T-helper 22 cell (primary cell): ENCODE measurements at regions not wholly inside any gene's neighbourhood (a gene's known extent, or its start where the extent isn't known, plus 50 kb on each side); places are given as distances from the start of the nearest gene placed in this dataset.
"Not testable (repeated sequence)": the region's sequence is repeated elsewhere in the genome, so short reads cannot be mapped to it uniquely, and the experiment has no call there.

Experiments used
- DNase-seq: peaks from one replicate; pipeline ENCODE4 v3.0.0-alpha.2; 2020; ENCODE audit warnings: low read depth

DNA sequence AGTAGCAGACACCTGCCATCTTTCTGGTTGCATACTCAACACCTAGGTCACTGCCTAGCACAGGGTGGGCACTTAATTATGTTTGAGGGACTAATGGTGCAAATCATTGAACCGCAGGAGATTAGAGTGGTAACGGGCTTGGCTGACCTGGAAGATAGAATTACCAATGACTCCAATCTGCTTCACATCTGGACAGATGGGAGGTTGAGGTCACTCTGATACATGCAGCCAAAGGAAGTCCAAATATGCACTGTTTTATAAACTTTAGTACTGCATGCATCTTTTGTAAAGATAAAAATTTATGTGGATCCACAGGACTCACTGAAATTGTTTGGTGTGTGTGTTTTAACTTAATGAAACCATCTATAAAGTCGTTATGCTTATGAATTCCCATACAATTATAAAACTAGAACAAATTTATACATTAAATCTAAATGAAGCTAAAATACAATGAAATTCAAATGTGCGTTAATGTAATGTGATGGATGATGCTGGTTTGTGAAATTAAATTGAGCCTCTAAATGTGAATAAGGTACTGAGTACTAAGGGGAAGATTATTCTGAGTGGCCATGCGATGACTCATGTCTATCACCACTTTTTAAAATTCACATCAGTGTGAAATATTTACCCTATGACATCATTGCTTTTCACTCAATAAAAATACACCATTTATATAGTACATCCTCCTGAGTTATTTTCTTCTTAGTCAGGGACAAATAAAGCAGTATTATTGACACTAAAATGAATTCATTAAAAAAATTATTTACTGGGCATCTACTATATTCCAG is 224.7 kb upstream of the FAM78B start:
- no peak for DNase-seq

DNA sequence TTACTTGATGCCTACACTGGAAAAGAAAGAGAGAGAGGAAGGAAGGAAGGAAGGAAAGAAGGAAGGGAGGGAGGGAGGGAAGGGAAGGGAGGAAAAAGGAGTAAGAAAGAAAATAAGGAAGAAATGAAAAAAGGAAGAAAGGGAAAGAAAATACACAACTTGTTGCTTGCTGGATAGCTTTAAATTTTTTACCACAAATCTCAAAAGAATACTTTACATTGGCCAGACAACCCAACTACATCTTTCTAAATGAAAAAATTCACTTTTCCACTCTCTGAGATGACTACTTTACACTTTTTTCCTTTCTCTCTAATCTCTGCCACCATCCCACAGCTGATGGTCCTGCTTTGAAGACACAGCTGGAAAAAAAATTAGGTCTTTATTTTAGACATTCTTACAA is 228.9 kb upstream of the FAM78B start:
- DNase-seq: no peak

DNA sequence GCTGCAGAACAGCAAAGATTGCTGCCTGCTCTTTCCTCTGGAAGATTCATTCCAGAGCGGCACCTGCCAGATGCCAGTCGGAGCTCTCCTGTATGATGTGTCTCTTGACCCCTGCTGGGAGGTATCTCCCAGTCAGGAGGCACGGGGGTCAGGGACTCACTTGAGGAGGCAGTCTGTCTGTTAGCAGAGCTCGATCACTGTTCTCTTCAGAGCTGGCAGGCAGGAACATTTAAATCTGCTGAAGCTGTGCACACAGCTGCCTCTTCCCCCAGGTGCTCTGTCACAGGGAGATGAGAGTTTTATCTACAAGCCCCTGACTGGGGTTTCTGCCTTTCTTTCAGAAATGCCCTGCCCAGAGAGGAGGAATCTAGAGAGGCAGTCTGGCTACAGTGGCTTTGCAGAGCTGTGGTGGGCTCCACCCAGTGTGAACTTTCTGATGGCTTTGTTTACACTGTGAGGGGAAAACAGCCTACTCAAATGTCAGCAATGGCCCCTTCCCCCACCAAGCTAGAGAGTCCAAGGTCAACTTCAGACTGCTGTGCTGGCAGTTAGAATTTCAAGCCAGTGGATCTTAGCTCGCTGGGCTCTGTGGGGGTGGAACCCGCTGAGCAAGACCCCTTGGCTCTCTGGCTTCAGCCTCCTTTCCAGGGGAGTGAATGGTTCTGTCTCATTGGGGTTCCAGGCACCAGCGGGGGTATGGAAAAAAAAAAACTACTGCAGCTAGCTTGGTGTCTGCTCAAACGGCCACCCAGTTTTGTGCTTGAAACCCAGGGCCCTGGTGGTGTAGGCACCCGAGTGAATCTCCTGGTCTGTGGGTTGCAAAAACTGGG is 242.7 kb upstream of the FAM78B start:
- not testable (repeated sequence) for DNase-seq

DNA sequence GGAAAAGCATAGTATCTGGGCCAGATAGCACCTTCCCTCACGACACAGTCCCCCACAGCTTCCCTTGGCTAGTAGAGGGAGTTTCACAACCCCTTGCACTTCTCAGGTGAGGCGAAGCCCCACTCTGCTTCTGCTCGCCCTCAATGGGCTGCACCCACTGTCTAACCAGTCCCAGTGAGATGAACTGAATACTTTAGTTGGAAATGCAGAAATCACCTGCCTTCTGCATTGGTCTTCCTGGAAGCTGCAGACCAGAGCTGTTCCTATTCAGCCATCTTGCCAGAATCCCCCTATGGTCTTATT is 243.2 kb upstream of the FAM78B start:
- no peak for DNase-seq

DNA sequence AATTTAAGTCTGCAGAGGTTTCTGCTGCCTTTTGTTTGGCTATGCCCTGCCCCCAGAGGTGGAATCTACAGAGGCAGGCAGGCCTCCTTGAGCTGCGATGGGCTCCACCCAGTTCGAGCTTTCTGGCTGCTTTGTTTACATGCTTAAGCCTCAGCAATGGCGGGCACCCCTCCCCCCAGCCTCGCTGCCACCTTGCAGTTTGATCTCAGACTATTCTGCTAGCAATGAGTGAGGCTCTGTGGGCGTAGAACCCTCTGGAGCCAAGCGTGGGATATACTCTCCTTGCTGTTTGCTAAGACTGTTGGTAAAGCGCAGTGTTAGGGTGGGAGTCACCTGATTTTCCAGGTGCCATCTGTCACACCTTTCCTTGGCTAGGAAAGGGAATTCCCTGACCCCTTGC is 250.0 kb upstream of the FAM78B start:
- DNase-seq: not testable (repeated sequence)

DNA sequence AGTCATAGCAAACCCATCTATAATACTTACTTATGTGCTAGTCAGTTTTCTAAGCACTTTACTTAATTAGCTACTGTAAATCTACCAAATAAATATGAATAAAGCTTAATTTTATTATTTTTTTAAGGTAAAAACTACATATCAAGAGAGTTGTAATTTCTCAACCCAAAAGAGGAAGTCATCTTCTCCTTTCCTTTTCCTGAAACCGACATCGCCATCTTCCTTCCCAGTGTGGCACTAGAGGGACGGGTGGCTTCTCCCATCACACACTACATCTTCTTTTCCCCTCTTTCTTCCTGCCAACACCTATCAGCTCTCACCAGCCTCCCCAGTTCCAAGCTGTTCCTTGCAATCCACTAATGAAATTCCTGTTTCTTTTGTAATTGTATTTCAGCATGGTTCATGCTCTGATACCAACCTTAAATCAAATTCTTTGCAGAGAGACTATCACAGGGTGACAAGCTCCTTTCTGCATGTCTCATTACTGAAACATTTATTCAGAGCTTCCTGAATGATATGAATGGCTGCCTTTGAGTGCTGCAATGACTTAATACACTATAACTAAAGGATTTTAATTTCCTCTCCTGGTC is 251.6 kb upstream of the FAM78B start:
- DNase-seq: no peak

DNA sequence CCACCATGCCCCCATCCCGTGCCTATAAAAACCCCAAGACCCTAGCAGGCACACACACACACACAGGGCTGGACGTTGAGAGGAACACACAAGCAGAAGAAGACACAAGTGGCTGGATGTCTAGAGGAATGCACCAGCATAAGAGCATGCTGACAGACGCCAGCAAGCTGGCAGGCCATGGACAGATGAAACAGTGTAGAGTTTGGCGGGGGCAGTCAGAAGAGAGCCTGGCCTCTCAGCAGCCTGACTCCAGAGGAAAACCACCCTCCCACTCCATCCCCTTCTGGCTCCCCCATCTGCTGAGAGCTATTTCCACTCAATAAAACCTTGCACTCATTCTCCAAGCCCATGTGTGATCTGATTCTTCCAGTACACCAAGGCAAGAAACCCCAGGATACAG is 255.8 kb upstream of the FAM78B start:
- DNase-seq: not testable (repeated sequence)

DNA sequence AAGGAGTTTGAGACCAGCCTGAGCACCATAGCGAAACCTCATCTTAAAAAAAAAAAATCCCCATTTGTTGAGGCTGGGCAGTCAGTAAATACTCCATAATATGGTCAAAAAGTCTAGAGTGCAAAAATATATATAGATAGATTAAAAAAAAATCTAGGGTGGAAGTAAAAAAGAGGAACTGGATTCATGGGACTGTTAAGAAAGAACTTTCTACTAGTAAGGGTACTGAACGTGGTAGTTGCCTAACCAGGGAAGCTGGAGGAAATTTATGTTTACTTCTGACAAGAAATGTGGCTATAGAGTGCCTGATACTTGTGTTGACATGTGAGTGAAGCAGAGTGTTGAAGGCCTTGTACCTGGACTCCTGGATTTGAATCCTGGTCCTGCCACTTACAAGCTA is 265.9 kb upstream of the FAM78B start:
- no peak for DNase-seq

DNA sequence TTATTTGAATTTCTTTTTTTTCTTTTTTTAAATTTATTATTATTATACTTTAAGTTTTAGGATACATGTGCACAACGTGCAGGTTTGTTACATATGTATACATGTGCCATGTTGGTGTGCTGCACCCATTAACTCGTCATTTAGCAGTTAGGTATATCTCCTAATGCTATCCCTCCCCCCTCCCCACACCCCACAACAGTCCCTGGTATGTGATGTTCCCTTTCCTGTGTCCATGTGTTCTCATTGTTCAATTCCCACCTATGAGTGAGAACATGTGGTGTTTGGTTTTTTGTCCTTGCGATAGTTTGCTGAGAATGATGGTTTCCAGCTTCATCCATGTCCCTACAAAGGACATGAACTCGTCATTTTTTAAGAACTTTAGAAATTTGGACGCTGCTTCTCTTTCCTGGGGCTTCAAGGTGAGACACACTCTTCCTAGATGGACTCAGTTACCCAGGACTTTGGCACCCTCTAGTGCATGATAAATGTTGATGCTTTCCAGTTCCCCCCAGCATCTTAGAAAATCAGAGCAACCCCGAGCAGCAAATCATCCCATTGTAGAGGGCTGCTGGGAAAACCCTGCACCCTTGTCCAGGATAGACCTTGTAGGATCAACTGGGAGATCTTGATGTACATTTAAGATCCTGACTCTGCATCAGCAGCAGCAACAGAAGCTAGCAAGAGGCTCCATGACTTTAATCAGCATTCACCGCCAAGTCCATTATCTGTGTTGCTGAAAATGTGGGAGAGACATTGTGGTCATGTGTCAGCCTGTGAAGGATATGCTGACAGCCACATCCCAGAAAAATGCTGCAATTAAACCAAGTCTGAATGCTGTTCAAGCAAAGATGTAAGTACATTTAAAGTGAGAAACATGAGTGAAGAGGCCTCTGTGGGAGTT is 266.9 kb upstream of the FAM78B start:
- DNase-seq: not testable (repeated sequence)

DNA sequence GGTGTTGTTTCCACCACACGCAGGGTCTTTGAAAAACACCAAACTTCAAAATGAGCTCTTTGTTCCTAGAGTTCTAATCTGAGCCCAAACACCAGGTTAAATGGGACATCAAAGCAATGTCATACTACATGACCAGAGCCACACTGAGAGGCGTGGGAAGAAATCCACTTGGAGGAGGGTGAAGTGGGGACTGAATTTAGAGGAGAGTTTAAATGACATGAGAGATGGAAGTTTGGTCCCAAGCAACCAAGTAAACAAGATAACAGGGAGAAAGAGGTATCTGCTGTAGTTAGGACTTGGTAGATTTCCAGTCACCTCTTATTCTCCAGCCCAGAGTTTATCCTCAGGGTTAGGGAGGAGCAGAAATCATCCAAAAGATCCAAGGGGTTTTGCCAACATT is 290.9 kb upstream of the FAM78B start:
- DNase-seq: no peak

DNA sequence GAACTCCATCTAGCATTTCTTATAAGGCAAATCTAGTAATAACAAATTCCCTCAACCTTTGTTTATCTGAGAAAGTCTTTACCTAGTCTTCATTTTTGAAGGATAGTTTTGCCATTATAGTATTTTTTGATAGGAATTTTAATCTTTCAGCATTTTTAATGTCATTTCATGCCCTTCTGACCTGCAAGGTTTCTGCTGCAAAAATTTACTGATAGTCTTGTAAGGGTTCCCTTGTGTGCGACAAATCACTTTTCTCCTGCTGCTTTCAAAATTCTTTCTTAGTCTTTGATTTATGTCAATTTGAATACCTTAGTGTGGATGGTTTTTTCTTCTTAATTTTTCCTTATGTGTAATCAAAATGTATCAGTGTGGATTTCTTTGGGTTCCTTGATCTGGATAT is 297.5 kb upstream of the FAM78B start:
- DNase-seq: no peak

DNA sequence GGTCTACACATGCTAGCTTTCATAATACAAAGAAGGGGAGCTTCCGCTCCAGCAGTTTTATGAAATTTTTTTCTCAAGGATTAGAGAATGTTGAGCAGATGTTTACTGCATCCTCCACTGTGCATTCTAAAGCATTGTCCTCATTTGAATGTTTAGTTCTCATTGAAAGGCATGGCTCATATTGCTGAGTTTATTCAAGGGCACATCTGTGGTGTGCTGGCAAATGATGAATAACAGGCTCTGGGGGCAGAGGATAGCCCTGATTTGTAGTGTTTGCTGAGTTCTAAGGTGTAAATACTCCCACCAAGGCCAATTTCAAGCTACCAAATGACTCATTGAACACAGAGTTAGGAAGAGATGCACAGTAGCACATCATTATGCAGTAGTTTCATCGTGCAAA is 303.2 kb upstream of the FAM78B start:
- no peak for DNase-seq

DNA sequence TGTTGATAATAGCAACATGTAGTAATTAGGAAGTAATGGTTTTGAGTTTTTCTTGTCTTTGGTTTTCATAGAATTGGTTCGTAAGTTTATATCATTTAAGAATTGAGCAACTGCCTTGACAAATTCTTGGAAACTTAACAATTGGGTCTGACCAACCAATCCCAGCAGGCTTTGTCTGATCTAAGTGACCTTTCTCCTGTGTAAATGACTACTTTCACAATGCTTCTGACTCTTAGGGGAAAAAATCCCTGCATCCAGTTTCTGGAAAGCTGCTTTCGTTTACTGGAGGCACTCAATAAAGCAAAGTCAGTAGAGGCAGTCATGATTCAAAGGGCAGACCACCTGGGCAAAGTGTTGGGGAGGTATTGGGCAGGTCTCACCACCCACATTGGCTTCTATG is 303.6 kb upstream of the FAM78B start:
- no peak for DNase-seq

DNA sequence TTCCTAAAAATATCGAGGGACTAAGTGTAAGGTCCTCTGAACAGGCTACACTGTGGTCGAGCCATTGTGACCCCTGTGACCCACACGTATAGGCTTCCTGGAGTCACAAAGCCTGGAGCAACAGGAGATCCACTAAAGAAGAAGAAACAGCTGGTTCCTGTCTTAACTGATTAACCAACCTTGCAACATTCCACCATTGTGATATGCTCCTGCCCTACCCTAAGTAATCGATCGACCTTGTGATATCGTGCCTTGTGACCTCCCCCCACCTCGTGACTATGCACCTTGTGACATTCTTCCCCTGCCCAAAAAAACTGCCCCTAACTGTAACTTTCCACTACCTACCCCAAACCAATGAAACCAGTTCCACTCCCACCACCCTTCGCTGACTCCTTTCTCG is 304.6 kb upstream of the FAM78B start:
- no peak for DNase-seq

DNA sequence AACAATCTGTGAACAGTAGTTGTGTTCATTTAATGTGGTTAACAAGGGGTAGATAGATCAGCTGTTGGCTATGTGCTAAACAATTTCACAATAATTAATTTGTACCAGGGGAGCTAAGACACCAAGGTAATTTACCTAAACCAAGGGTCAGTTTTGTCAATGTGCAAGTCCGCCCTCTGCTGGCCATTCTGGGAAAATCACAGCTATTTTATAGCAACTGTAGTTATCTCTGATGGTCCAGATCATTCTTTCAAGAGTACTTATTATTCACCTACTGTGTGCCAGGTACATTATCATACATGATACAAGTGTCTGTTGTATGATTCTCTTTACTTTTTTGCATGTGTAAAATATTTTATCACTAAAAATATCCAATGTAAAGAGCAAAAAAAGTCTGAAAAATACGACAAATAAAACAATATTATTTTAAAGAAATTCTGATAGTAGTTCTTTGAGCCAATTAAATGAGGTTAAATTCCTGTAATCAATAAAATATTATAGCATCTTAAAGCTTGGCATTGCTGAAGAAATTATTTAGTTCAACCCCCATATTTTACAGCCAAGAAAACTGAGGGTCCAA is 312.3 kb upstream of the FAM78B start:
- no peak for DNase-seq

DNA sequence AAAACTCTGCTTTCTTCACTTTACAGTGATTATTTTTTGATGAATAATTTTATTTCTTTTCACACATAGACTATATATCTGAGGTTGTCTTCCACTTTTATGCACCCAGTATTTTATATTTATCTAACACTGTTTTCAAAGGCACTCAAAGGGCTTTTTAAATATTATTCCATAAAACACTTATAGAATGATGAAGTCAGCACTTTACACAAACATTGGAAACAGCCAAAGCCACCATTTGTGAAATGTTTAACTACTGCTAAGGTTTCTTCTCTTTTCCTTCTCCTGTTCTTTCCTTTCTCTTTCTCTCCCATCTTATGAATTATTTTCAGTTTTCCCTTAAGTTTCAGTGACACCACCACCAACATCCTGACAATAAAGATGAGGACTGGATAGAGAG is 317.7 kb upstream of the FAM78B start:
- DNase-seq: no peak

DNA sequence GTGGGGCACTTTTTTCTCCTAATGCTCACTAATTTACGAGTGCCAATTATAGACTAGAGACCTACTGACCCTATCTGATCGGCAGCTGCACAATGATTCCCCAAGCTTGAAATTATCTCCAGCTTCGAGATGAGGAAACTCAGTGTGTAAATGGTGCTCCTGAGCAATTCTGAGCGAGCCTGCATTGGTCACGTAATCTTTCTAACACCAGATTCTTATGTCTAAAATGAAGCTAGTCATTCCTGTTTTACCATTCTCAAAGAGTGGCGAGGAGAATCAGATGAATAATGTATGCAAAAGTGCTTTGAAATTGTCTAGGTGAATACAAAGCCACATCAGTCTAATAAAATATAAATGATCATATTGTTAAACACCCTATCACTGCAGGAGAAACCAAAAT is 318.1 kb upstream of the FAM78B start:
- DNase-seq: no peak

DNA sequence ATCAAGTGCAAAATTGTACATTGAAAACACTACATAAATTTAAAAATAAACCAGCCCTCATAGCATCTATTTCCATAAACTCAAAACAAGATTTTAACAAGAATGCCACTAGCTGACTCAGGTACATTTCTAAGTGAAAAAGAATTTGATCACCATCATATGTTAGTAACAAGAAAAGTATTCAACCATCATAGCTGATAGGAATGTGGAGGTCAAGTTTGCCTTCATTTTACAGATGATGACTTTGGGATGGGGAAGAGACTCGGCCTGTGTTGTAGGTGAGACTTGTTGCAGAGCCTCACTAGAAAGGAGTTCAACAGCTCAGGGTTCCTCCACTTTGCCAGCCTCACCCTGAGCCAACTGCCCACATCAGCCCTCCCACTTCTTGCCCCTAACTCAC is 318.8 kb upstream of the FAM78B start:
- no peak for DNase-seq

DNA sequence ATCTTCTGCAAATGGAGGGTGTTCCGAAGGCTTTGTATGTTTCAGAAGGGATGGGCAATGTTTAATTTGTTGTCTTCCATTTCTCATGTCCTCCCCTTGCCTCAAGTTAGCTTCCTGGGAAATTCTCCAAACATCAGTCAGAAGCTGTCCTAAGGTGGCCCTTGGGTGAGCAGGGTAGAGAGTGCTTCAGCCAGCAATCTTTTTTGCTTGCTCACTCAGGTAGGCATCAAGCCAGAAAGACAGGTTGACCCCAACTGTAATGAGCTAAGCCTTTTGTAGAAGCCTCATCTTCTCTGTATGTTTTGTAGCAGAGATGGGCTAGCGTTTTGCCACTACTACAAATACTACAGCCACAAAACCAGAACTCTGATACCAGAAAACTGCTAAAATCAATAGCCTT is 321.5 kb upstream of the FAM78B start:
- DNase-seq: no peak

DNA sequence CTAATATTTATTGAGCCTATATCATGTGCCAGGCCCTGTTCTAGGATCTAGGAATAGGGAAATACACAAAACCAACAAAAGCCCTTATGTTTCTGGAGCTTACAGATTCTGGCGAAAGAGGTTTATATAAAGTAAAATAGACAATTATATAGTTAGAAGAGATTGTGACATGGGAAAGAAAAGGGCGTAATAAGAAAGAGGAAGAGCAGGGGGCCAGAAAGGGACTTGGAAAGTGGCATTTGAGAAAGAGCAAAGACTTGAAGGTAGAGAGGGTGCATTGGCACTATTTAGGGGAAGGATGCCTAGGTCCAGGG is 322.5 kb upstream of the FAM78B start:
- no peak for DNase-seq

DNA sequence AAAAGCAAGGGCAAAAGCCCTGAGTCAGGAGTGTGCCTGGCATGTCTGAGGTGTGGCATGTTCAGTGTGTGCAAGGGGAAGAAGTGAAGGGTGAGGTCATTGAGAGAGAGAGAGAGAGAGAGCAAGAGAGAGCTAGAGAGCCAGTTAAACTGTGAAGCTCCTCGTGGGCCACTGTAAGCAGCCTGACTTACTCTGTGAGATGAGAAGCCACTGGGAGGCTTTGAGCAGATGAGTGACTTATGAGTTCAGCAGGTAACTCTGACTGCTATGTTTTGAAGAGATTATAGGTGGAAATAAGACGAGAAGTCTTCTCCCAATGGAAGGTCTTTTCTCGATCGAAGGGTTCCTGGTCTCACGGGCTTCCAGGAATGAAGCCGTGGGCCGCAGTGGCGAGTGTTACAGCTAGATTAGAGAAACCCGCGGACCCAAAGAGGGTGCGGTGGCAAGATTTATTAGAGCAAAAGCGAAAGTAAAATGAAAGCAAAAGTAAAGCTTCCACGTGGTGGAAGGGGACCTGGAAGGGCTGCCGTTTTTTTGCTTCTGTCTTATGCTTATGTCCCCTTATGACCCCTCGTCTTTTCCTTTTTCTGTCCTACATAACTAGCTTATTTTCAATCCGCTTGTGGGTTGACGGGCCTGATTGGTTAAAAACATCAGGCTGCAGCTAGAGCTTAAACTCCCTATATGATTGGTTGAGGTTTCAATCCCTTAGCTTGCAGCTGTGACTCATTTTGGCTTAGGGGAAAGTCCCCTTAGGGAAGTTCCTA is 323.1 kb upstream of the FAM78B start:
- DNase-seq: peak; percentile 16
